A172 (cell line): ENCODE measurements at regions not wholly inside any gene's neighbourhood (a gene's known extent, or its start where the extent isn't known, plus 50 kb on each side); places are given as distances from the start of the nearest gene placed in this dataset.

Source experiments
- DNase-seq: peaks from one replicate; pipeline ENCODE4 v3.0.0-alpha.2; 2015; ENCODE audit warnings: low spot score

DNA sequence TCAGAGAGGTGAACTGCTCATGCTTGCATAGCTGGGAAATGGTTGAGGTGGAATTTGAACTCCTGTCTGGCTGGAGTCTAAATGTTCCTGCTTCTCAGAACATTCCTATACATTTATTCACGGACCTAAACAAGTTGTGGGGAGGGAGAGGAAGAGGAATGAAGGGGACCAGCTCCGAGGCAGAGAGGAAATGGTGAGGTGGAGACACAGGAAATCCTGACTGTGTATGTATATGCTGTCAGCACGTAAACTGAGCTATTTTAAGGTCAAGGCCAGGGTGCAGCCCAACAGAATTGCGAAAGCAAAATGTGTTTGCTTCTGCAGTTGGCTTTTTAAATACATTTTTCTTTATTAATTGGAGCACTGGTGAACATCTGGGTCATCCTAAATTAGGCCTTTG lies 74.1 kb upstream of the POMGNT2 start:
- peak; percentile 45 for DNase-seq

DNA sequence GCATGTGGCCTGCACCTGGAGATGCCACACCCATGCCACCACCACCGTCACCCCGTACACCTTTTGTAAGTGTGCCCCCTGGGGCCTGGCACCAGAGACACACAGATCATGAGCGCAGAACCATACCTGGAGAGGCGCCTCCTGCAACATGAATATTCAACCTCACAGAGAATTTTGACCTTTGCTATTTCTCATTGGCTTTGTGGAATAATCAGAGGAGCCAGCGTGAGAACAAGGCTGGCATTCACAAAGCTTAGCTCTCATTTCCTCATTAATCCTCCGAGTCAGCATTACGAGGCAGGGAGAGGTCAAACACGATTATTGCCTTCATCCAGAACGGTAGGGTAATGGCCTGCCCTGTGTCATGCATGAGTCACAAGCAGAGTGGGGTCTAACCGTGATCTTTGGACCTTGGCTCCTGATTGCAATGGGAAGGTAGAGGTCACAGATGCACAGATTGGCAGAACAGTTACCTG lies 73.0 kb upstream of the POMGNT2 start:
- DNase-seq, result peak; percentile 65

DNA sequence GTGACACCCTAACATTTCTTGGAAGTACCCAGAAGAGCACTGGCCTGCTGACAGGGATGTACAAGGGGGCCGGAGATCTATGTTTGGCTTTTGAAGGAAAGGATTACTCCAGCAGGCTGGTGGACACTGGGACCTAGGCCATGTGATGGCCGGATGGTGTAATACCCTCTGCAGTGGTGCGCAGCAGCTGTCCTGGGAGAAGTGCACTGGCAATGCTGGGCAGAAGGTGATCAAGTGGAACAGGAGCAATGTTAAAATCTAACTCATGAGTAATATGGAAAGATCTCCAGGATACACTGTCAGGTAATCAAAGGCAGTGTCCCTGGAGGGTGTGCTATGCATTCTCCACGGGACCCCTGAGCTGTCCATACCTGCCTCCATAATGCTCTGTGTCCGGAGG lies 71.2 kb upstream of the POMGNT2 start:
- no peak for DNase-seq

DNA sequence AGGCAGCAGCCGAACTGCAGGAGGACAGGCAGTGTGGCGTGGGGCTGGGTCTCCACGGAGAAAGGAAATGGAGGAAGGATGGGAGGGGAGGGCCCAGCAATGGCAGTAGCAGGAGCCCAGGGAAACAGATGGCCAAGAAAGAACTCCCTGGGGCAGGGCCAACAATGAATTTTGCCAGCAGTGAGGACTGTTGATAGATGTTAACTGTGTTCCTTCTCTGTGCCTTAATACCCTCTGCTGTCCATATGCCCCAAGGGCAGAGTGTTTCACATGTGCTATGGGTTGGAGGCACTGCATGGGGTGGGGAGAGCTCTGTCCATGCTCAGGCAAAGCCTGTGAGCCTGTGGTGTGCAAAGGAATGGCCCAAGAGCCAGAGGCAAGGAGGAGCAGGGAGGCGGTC lies 70.8 kb upstream of the POMGNT2 start:
- no peak for DNase-seq

DNA sequence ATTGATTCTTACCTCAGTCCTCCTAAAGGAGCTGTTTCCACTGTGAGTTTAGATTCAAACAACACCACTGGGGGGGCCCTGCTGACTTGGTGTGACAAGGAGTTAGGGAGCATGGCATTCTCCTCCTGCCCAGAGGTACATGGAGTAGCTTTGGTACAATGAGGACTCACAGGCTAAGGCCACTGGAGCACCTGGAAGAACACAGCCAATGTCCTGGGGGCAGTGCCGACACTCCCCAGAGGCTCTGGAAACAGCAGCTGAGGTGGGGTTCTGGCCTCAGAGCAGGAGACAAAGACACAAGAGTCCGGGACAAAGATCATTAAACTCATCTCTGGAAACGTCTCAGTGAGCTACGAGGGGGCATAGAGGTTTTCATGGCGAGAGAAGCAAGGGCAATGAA lies 69.7 kb upstream of the POMGNT2 start:
- DNase-seq, result no peak

DNA sequence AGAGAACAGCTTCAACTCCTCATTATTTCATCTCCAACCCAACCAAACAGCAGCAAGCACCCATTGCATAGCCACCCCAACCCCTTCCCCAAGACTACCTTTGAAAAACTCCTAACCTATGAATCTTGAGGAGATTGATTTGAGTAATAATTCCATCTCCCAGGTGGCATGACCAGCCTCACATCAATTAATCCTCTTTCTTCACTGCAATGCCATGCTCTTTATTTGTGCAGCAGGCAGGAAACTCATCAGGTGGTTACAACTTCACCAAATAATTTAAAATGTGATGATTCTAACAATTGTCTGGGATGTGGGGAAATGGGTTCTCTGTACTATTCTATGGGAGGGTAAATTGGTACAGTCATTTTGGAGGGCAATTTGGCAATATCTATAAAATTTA lies 68.1 kb upstream of the POMGNT2 start:
- DNase-seq, result no peak

DNA sequence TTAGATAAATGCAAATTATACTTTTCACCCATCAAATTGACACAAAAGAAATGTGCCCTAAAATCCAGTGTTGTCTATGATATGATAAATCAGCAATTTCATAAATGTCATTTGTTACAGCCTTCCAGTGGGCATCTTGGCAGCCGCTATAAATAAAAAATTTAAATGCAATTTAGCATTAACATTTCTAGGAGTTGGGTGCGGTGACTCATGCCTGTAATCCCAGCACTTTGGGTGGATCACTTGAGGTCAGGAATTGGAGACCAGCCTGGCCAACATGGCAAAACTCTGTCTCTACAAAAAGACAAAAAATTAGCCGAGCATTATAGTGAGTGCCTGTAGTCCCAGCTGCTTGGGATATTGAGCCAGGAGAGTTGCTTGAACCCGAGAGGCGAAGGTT lies 65.9 kb upstream of the POMGNT2 start:
- peak; percentile 48 for DNase-seq

DNA sequence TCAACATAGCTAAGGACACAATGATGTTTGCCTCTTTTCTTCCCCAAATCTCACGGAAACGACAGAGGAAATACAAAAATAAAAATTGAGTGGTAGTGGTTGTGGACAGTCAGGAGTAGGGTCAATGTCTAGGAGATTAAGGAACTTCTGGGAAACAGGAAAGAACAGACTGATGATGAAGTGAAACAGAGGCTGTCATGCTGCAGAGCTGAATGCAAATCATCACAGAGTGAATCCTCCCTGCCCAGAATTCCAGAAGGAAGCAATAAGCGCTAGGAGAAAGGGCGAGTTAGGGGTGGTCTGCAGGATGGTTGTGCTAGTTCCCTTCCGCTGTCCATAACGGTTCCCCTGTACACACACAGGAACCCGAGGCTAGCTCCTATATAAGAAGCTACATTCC lies 64.7 kb upstream of the POMGNT2 start:
- no peak for DNase-seq

DNA sequence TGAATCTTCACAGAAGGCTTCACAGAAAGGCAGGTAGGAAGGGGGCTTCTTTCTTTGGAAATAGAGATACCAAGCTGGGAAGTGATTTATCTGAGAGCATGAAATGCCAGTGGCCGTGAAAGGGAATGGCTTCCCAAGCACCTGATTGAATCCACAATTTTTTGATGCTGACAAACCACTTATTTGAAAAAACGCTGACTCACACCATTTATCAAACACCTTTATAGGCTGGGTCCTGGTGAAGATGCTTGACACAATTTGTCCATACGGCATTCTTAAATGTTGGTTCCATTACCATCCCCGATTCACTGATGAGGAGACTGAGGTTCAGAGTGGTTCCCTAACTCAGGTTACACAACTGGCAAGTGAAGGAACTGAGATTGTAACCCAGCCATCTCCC lies 64.1 kb upstream of the POMGNT2 start:
- DNase-seq, result no peak

DNA sequence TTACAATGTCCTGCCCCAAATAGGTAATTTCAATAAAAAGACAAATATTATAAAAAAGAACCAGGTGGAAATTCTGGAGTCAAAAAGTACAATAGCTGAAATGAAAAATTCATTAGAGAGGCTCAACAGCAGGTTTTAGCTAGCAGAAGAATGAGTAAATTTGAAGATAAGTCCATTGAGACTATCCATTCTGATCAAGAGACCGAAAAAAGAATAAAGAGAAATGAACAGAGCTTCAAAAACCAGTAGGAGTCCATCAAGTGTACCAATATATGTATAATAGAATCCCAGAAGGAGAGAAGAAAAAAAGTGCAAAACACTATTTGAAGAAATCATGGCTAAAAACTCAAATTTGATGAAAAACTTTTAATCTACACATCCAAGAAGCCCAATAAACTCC lies 60.5 kb upstream of the POMGNT2 start:
- DNase-seq, result no peak

DNA sequence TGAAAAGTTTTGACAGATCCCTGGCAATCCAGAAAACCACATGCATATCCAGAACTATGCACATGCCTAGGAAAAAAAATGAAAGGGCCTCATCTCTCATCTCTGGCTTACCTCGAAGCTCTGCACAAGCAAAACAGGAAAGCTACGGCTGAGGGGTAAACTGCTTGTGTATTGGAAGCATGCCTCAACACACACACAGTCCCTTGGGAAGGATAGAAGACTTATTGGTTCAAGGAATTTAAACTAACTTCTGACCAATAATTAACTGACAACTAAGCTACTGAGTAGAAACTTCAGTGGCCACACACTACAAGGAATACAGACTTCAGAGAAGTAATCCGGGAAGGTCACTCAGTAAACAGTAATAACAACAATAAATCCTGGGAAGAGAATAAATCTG lies 59.9 kb upstream of the POMGNT2 start:
- DNase-seq, result no peak

DNA sequence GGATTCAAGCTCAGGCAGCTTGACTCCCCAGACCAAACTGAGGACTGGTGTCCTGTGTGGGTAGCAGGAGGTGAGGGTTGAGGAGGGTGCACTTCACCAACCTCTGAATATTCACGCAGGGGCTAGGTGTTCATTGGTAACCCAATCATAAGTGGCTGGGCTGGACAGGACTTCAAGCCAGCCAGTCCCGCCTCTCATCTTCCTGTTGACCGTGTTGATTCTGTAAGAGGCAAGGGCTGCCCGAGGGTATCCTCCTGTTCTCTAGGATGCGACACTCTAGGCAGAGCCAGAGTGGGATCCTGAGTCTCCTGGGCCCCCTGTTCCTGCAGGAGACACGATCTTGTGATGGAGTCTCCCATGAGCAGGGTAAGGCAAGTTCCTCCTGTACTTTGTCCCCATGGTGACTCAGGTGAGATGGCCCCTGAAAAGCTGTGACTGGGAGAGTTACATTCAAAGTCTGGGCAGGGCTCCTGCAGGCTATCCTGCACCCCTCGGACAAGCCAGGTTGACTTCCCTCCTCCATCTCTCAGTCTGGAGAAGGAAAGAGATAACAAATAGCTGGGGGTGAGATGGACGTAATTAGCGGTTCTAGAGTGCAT lies 58.1 kb upstream of the POMGNT2 start:
- no peak for DNase-seq

DNA sequence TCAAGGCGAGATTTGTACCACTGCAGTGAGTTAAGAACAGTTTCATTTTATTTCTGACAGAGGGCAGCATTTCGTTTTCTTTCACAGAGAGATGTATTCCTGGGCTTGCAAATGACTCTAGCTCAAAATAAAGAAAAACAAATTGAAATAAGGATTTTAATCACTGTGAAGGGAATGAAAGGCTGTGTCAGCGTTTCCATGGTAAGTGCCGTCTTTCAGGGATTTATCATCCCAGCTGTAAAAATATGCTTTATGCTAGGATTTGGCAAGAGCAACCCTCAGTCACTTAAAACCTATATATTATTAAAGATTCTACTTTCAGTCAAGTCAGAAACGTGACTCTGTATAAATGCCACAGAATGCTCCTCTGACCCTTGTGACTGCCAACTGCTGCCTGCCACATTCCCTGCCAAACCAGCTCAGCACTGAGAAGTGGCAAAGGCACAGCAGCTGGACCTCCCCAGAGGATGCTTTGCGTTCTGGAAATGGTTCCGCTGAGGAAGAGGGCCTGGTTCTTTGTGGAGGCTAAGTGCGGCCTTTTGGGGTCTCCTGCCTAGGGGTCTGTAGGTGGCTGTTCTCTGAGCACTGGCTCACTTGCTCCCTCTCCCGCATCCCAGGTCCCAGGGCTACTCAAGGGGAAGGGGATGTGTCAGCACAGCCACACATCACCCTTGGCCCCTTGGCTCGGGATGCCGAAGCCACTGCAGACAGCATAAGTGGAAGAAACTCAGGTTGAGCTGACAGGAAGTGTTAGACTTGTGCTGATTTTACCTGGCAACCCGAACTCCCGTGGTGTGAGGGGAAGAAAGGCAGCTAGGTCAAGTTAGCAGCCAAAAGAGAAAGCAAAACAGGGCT lies 56.6 kb upstream of the POMGNT2 start:
- peak; percentile 36 for DNase-seq

DNA sequence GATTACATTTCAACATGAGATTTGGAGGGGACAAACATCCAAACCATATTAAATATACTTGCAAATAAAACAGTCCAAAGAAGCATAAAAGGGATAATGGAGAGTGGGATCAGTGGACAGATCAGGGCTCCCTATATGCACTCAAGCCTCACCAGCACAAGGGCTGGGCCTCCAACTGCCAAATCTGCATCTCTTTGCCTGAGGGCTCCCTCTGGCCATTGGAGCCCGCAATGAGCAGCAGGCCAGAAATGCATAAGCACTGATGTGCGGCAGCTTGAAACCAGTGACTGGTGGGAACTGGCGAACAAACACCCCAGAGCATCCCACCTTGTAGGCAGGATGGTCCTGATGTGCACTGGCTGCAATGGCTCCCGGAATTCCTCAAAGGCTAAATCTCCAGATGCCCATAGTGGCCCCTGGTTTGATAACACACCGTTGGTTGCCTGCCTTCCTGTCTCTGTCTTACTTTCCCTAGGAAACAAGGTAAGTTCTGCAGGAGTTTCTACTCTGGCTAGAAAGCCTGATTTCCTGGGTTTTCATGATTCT lies 55.9 kb upstream of the POMGNT2 start:
- DNase-seq, result no peak

DNA sequence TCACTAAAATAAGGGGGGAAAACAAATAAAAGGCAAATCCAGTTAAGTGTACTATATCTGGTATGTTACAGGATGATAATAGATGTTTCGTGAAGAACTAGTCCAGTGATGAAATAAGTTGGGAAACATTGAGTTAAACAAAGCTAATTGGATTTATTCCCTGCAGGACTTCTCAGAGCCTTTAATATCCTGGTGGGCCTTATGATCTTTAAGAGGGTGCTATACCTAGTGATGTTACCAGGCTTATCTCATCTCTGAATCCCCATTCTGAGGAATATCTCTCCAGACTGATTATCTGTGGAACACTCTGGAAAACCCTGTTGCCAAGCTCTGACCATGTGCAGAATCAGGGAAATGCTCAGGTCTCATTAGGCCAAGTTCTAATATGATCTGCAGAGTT lies 54.8 kb upstream of the POMGNT2 start:
- no peak for DNase-seq

DNA sequence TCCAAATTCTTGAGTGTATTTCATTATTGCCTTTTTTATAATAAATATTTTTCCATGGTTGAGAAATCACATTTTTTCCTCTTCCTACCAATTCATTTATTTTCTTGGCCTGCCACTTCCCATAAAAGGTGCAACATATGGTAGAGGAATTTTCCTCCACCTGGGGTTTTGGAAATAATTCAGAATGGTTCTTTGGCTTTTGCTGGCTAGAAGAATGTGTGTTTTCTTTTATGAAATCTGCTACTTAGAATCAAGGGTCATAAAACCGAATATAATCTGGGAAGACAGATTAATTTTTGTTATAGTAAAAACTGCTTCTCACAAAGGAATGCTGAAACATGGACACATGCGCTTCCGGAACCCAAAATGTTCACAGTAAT lies 54.0 kb upstream of the POMGNT2 start:
- no peak for DNase-seq

DNA sequence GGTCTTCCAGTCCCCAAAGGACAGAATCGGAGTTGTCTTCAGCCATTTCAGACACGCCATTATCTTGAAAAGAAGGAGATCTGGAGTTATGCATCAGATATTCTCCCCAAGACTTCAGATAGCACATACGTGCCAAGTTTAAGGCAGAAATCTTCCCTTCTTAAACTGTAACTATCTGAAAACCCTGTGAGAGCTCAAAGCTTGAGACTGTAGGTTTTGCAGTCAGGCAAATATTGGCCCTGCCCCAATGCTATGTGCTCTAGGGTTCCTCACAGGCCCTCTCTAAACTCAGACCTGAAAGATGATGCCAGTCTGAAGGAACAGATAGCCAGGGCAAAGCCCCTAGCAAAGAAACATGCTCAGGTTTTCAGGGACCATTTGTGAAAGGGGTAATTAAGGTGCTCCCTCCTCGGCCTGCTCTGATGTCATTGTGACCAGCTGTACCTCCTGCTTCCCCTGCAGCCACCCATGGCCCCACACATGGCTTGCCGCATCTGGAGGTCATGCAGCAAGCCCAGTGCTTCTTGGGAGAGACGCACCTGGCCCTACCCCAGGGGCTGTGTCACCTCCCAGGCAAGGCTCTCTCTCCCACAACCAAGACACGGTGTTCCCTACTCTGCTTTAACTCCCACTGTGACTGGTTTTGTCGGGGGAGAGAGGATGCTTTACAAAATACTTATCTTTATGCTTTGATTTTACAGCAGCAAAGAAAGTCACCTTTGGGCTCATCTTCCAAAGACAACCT lies 53.4 kb upstream of the POMGNT2 start:
- no peak for DNase-seq

DNA sequence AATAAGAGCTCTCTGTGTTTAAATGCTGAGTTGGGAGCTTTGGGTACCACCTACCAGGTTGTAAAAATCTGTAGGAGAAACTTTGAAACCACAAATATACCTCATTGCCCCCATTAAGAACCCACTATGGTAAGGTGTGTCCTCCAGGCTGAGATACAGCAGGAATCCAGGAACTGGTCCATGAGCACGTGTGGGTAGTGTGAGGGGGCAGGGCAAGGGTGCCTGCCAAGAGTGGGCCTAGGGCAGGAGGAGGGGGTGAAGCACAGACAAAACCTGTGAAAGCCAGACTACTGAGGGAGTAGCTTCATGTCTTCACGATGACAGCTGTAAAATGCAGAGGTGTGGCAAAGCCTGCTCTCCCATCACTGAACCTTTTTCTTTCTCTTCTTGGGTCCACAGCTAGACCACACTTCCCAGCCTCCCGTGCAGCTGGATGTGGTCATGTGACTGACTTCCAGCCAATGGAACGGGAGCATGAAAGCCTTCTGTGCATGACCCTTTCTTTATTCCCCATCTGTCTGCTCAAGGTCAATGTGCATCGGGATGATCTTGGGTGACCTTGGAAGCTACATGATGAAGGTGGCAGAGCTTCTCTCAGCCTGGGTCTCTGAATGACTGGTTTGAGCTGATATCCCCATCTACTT lies 51.1 kb upstream of the POMGNT2 start:
- no peak for DNase-seq

DNA sequence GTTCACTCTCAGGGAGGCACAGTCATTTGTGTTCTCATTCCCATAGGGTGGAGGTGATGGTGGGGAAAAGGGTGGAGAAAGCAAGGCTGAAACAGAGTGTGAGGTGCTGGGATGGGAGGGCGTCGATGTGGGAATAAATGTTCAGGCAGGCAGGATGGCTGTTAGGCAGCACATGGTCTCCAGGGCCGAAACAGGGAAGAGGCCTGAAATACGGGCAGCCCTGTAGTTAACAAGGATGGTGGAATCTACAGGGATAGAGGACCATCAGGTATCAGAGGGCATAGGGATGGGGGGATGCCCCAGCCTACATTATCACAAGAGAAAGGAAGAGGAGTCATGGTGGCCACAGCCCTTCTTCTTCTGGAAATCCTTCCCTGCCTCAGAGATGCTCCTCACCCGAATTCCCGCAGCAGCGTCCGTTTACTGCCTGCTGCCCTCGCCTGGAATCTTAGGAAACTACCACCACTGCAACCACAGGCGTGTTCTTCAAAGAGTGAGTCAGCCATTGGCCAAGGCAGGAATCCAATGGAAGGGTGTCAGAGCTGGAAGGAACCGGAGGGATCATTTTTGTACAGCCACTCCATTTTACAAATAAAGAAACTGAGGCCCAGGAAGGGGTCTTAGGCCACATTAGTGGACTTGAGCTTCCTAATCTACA lies 49.7 kb upstream of the POMGNT2 start:
- DNase-seq, result peak; percentile 69
